ENCODE measurements at regions not wholly inside any gene's neighbourhood (a gene's known extent, or its start where the extent isn't known, plus 50 kb on each side); places are given as distances from the start of the nearest gene placed in this dataset.
A peak's percentile ranks its signal among the peaks of the same experiment; 100 is the strongest.

- Histone ChIP-seq H3K9ac (ENCODE audit: extremely low read depth, insufficient read length, low read length) (no peak overlapping the region), H3T11ph (ENCODE audit: low read length) (no peak overlapping the region), H3K27me3 (ENCODE audit: insufficient read depth, low read length) (no peaks in the 10 kb centered on the region), H2BK5ac (ENCODE audit: insufficient read length, low read length) (no peak overlapping the region), H3K79me1 (ENCODE audit: insufficient read depth, low read depth, low read length, poor library complexity, severe bottlenecking) (no peaks in the 10 kb centered on the region), H4K5ac (ENCODE audit: insufficient read length, low read depth, low read length) (no peak overlapping the region), H4K91ac (ENCODE audit: insufficient read length, low read depth, low read length) (no peak overlapping the region), H2AK5ac (ENCODE audit: insufficient read length, low read length) (no peak overlapping the region), H2BK15ac (ENCODE audit: low read depth, low read length) (no peak overlapping the region), H3K56ac (ENCODE audit: insufficient read length, low read depth, low read length) (no peak overlapping the region), H4K20me1 (ENCODE audit: control insufficient read depth, insufficient read depth, insufficient read length) (no peaks in the 10 kb centered on the region), H3K27ac (ENCODE audit: insufficient read length, low read depth, low read length) (no peak overlapping the region), H2BK12ac (ENCODE audit: insufficient read length, low read depth, low read length) (no peak overlapping the region), H3K18ac (ENCODE audit: insufficient read length, low read depth, low read length) (peak overlapping the region; percentile 7), H3K4ac (ENCODE audit: low read depth, low read length) (no peak overlapping the region), H4K8ac (replicated peaks; ENCODE audit: insufficient read length, low read depth, low read length) (no peak overlapping the region), H3K79me2 (ENCODE audit: insufficient read depth, low read length) (no peaks in the 10 kb centered on the region), H2AFZ (ENCODE audit: low read length) (peak overlapping the region; percentile 92), H2BK20ac (ENCODE audit: low read depth, low read length, poor library complexity, severe bottlenecking) (no peak overlapping the region), H3K9me3 (ENCODE audit: control insufficient read depth, low read depth, low read length) (no peaks in the 10 kb centered on the region), H3K23ac (ENCODE audit: insufficient read length, low read depth, low read length) (no peak overlapping the region), H3K4me1 (ENCODE audit: insufficient read depth, low read length) (no peaks in the 10 kb centered on the region; the same call in 1 of the 2 replicates), H3K4me2 (ENCODE audit: insufficient read depth, insufficient read length, low read length) (peak overlapping the region; percentile 68), H3K23me2 (ENCODE audit: insufficient read length, low read depth, low read length, poor library complexity, severe bottlenecking) (peaks cover 3% of the 10 kb centered on the region), H2BK120ac (ENCODE audit: low read depth, low read length, poor library complexity, severe bottlenecking) (no peak overlapping the region), H3K14ac (ENCODE audit: insufficient read depth, low read length) (peak overlapping the region; percentile 21)
- DNase-seq, result no peak
- Mint-ChIP-seq H3K4me1 (peaks cover 16 to 20% of the 10 kb centered on the region in 2 experiments), H3K4me3 (peak overlapping the region; percentile 29 to 73), H3K36me3 (ENCODE audit: insufficient read depth in 1 of 3, low read depth in 3 of 3) (peaks cover 3 to 17% (median 4%) of the 10 kb centered on the region in 3 experiments; a peak in 5 of 7 replicates), H3K9me3 (peaks cover 9 to 14% of the 10 kb centered on the region in 2 experiments), H3K27ac (peak overlapping the region in 2 of 3 experiments; percentile 10 to 83; a peak in 2 of 7 replicates), H3K27me3 (ENCODE audit: low read depth) (peaks cover 35% of the 10 kb centered on the region)
- no CpG with 5 or more reads among the region's 10 CpGs for WGBS (ENCODE audit: extremely low coverage, insufficient read length, low lambda C conversion rate)
- TF ChIP-seq CTCF (conservative IDR thresholded peaks at IDR 0.05), result no peak
These were observed 79.1 kb upstream of the ALX4 start for GRCh38 chr11:44388828-44389657.
